ENCODE measurements at regions not wholly inside any gene's neighbourhood (a gene's known extent, or its start where the extent isn't known, plus 50 kb on each side); places are given as distances from the start of the nearest gene placed in this dataset.

- DNase-seq, result no peak
These were observed 114.9 kb upstream of the AGAP1 start for GRCh38 chr2:235378944-235379343.

DNA sequence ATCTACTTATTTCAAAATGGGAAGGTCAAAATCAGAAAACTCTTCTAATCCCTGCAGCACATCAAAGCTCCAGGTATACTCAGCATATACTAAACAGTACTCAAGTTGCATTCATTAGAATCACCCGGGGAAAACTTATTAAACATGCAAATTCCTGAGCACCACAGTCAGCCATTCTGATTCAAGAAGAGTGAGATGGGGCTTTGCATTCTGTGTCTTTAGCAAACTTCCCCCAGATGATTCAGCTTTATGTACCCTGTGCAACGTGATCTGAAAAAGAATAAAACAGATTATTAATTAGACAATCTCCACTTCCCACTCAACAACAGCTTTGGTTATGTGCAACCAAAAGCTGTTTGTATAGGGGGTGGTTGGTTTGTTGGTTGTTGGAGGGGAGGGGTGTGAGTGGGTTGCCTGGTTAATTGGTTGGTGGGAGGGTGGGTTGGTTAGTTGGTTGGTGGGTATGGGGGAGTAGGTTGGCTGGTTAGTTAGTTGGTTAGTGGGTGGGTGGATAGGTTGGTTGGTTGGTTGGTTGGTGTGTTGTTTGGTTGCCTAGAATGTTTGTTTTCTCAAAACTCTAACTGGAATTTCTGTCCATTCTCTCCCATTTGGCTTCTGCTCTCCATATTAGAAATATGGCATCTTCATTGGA lies 112.5 kb upstream of the AGAP1 start:
- in situ Hi-C loops (cut with HindIII; ENCODE audit: low pct_ligation_motif_present, low sequenced_read_pairs), result no loop called here
- no peak for DNase-seq
- no peak overlapping the region for H3K27ac ChIP-seq
- no peaks in the 10 kb centered on the region for H3K27me3 ChIP-seq (replicated peaks)
- no peak overlapping the region for H3K4me3 ChIP-seq (ENCODE audit: low read depth, low read length)
- H3K36me3 ChIP-seq (replicated peaks), result no peaks in the 10 kb centered on the region
- no peak for TF ChIP-seq CTCF (IDR thresholded peaks at IDR 0.05; ENCODE audit: low read depth, low read length, missing control alignments)

More at GRCh38 chr2:235378944-235379343, 114.9 kb upstream of the AGAP1 start:
- H3K36me3 ChIP-seq (replicated peaks), result no peaks in the 10 kb centered on the region
- in situ Hi-C loops (cut with HindIII; ENCODE audit: low pct_ligation_motif_present, low sequenced_read_pairs), result no loop called here
- no peaks in the 10 kb centered on the region for H3K27me3 ChIP-seq (replicated peaks)
- H3K4me3 ChIP-seq (ENCODE audit: low read depth, low read length), result no peak overlapping the region
- no peak for TF ChIP-seq CTCF (IDR thresholded peaks at IDR 0.05; ENCODE audit: low read depth, low read length, missing control alignments)
- H3K27ac ChIP-seq, result no peak overlapping the region

DNA sequence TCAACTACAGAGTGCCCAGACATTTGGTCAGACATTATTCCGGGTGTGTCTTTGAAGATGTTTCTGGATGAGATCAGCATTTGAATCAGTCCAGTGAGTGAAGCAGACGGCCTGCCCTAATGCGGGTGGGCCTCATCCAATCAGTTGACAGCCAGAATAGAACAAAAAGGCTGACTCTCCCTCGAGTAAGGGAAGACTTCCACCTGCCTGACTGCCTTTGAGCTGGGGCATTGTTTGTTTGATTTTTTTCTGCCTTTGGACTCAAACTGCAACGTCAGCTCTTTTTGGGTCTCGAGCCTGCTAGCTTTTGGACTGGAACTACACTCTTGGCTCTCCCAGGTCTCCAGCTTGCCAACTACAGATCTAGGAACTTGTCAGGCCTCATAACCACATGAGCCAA lies 111.7 kb upstream of the AGAP1 start:
- TF ChIP-seq CTCF (IDR thresholded peaks at IDR 0.05; ENCODE audit: low read depth, low read length, missing control alignments), result no peak
- no peak overlapping the region for H3K4me3 ChIP-seq (ENCODE audit: low read depth, low read length)
- H3K27me3 ChIP-seq (replicated peaks), result no peaks in the 10 kb centered on the region
- no peaks in the 10 kb centered on the region for H3K36me3 ChIP-seq (replicated peaks)
- DNase-seq, result no peak
- no peak overlapping the region for H3K27ac ChIP-seq
- in situ Hi-C loops (cut with HindIII; ENCODE audit: low pct_ligation_motif_present, low sequenced_read_pairs), result no loop called here

GRCh38 chr2:235382601-235383000 lies 111.2 kb upstream of the AGAP1 start:
- in situ Hi-C loops (cut with HindIII; ENCODE audit: low pct_ligation_motif_present, low sequenced_read_pairs), result no loop called here
- Histone ChIP-seq H3K27ac (no peak overlapping the region), H3K36me3 (replicated peaks) (no peaks in the 10 kb centered on the region), H3K4me3 (ENCODE audit: low read depth, low read length) (no peak overlapping the region), H3K27me3 (replicated peaks) (no peaks in the 10 kb centered on the region)
- no peak for TF ChIP-seq CTCF (IDR thresholded peaks at IDR 0.05; ENCODE audit: low read depth, low read length, missing control alignments)
- no peak for DNase-seq

GRCh38 chr2:235383272-235383843 lies 110.5 kb upstream of the AGAP1 start:
- H3K36me3 ChIP-seq (replicated peaks), result no peaks in the 10 kb centered on the region
- no peak for DNase-seq
- H3K4me3 ChIP-seq (ENCODE audit: low read depth, low read length), result no peak overlapping the region
- no peak for TF ChIP-seq CTCF (IDR thresholded peaks at IDR 0.05; ENCODE audit: low read depth, low read length, missing control alignments)
- no peak overlapping the region for H3K27ac ChIP-seq
- in situ Hi-C loops (cut with HindIII; ENCODE audit: low pct_ligation_motif_present, low sequenced_read_pairs), result no loop called here
- H3K27me3 ChIP-seq (replicated peaks), result no peaks in the 10 kb centered on the region

DNA sequence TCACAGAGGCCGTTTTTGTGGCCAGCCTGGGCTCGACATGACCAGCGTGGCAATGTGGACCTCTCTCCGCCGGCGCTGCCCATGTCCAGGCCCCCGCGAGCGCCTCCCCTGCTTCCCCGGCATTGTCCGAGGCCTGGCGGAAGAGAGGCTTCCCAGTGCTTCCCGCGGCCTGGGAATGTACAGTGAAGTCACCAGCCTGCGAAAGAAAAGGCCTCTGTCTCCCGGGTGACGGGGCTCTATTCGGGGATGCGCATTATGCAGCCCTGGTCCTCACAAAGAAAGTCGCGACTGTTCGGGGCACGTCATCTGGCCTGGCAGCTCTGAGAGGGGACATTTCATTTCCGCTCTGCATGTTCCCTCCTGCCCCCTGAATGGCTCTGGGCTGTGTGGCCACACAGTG lies 109.2 kb upstream of the AGAP1 start:
- DNase-seq, result no peak
- Histone ChIP-seq H3K27me3 (replicated peaks) (no peaks in the 10 kb centered on the region), H3K4me3 (ENCODE audit: low read depth, low read length) (no peak overlapping the region), H3K27ac (no peak overlapping the region), H3K36me3 (replicated peaks) (no peaks in the 10 kb centered on the region)
- in situ Hi-C loops (cut with HindIII; ENCODE audit: low pct_ligation_motif_present, low sequenced_read_pairs), result no loop called here
- peak; percentile 2 for TF ChIP-seq CTCF (IDR thresholded peaks at IDR 0.05; ENCODE audit: low read depth, low read length, missing control alignments)

Data from brain microvascular endothelial cell (primary cell).